ENCODE measurements at regions not wholly inside any gene's neighbourhood (a gene's known extent, or its start where the extent isn't known, plus 50 kb on each side); places are given as distances from the start of the nearest gene placed in this dataset.

- no peak overlapping the region for H3K4me3 ChIP-seq (ENCODE audit: low read length)
- no peak overlapping the region for H2AFZ ChIP-seq (ENCODE audit: low read length)
These were observed 125.4 kb upstream of the USP25 start for GRCh38 chr21:15604413-15604812.

GRCh38 chr21:15614766-15615165 is 115.0 kb upstream of the USP25 start:
- Histone ChIP-seq H3K27ac (ENCODE audit: low read length) (no peak overlapping the region), H3K4me2 (ENCODE audit: low read depth, low read length, poor library complexity, severe bottlenecking) (no peak overlapping the region), H3K9me3 (ENCODE audit: low read length) (no peaks in the 10 kb centered on the region), H4K20me1 (ENCODE audit: insufficient read depth, low read depth, low read length) (no peaks in the 10 kb centered on the region), H3K79me2 (ENCODE audit: low read length) (no peaks in the 10 kb centered on the region), H3K9me2 (replicated peaks; ENCODE audit: insufficient read depth, low read length) (no peaks in the 10 kb centered on the region), H3K27me3 (ENCODE audit: low read length) (no peaks in the 10 kb centered on the region), H3K36me3 (ENCODE audit: insufficient read depth, low read length) (no peaks in the 10 kb centered on the region), H3K4me1 (ENCODE audit: low read length) (no peaks in the 10 kb centered on the region), H3K9ac (ENCODE audit: low read length) (no peak overlapping the region), H2AFZ (ENCODE audit: low read length) (no peak overlapping the region), H3K4me3 (ENCODE audit: low read length) (no peak overlapping the region)
- no peak for DNase-seq

More at GRCh38 chr21:15604413-15604812, 125.4 kb upstream of the USP25 start:
- H3K9ac ChIP-seq (ENCODE audit: low read length), result no peak overlapping the region
- H3K4me2 ChIP-seq (ENCODE audit: low read depth, low read length, poor library complexity, severe bottlenecking), result no peak overlapping the region
- no peaks in the 10 kb centered on the region for H3K36me3 ChIP-seq (ENCODE audit: insufficient read depth, low read length)
- H3K9me2 ChIP-seq (replicated peaks; ENCODE audit: insufficient read depth, low read length), result no peaks in the 10 kb centered on the region
- no peak for DNase-seq
- no peaks in the 10 kb centered on the region for H3K9me3 ChIP-seq (ENCODE audit: low read length)
- no peaks in the 10 kb centered on the region for H3K4me1 ChIP-seq (ENCODE audit: low read length)
- H3K27me3 ChIP-seq (ENCODE audit: low read length), result no peaks in the 10 kb centered on the region
- no peaks in the 10 kb centered on the region for H3K79me2 ChIP-seq (ENCODE audit: low read length)
- no peaks in the 10 kb centered on the region for H4K20me1 ChIP-seq (ENCODE audit: insufficient read depth, low read depth, low read length)
- H3K27ac ChIP-seq (ENCODE audit: low read length), result no peak overlapping the region

GRCh38 chr21:15616864-15617574 is 112.8 kb upstream of the USP25 start:
- H3K9me3 ChIP-seq (ENCODE audit: low read length), result no peaks in the 10 kb centered on the region
- H3K36me3 ChIP-seq (ENCODE audit: insufficient read depth, low read length), result no peaks in the 10 kb centered on the region
- H4K20me1 ChIP-seq (ENCODE audit: insufficient read depth, low read depth, low read length), result no peaks in the 10 kb centered on the region
- H3K27me3 ChIP-seq (ENCODE audit: low read length), result no peaks in the 10 kb centered on the region
- H3K79me2 ChIP-seq (ENCODE audit: low read length), result no peaks in the 10 kb centered on the region
- no peak overlapping the region for H3K4me3 ChIP-seq (ENCODE audit: low read length)
- H3K4me1 ChIP-seq (ENCODE audit: low read length), result no peaks in the 10 kb centered on the region
- H3K9ac ChIP-seq (ENCODE audit: low read length), result no peak overlapping the region
- no peak for DNase-seq
- H2AFZ ChIP-seq (ENCODE audit: low read length), result no peak overlapping the region
- no peaks in the 10 kb centered on the region for H3K9me2 ChIP-seq (replicated peaks; ENCODE audit: insufficient read depth, low read length)
- no peak overlapping the region for H3K4me2 ChIP-seq (ENCODE audit: low read depth, low read length, poor library complexity, severe bottlenecking)
- no peak overlapping the region for H3K27ac ChIP-seq (ENCODE audit: low read length)

- Histone ChIP-seq H3K27ac (ENCODE audit: low read length) (no peak overlapping the region), H2AFZ (ENCODE audit: low read length) (no peak overlapping the region), H3K4me3 (ENCODE audit: low read length) (no peak overlapping the region), H3K9ac (ENCODE audit: low read length) (no peak overlapping the region), H3K36me3 (ENCODE audit: insufficient read depth, low read length) (no peaks in the 10 kb centered on the region), H3K9me2 (replicated peaks; ENCODE audit: insufficient read depth, low read length) (no peaks in the 10 kb centered on the region), H3K79me2 (ENCODE audit: low read length) (no peaks in the 10 kb centered on the region), H4K20me1 (ENCODE audit: insufficient read depth, low read depth, low read length) (no peaks in the 10 kb centered on the region), H3K9me3 (ENCODE audit: low read length) (no peaks in the 10 kb centered on the region), H3K4me1 (ENCODE audit: low read length) (no peaks in the 10 kb centered on the region), H3K27me3 (ENCODE audit: low read length) (no peaks in the 10 kb centered on the region), H3K4me2 (ENCODE audit: low read depth, low read length, poor library complexity, severe bottlenecking) (no peak overlapping the region)
- DNase-seq, result no peak
These were observed 111.8 kb upstream of the USP25 start for GRCh38 chr21:15617964-15618363.

GRCh38 chr21:15620892-15621291 is 108.9 kb upstream of the USP25 start:
- no peak overlapping the region for H3K9ac ChIP-seq (ENCODE audit: low read length)
- H3K27ac ChIP-seq (ENCODE audit: low read length), result no peak overlapping the region
- H3K4me1 ChIP-seq (ENCODE audit: low read length), result no peaks in the 10 kb centered on the region
- H2AFZ ChIP-seq (ENCODE audit: low read length), result no peak overlapping the region
- no peaks in the 10 kb centered on the region for H3K36me3 ChIP-seq (ENCODE audit: insufficient read depth, low read length)
- H3K4me3 ChIP-seq (ENCODE audit: low read length), result no peak overlapping the region
- no peak overlapping the region for H3K4me2 ChIP-seq (ENCODE audit: low read depth, low read length, poor library complexity, severe bottlenecking)
- H3K9me3 ChIP-seq (ENCODE audit: low read length), result no peaks in the 10 kb centered on the region
- no peaks in the 10 kb centered on the region for H3K79me2 ChIP-seq (ENCODE audit: low read length)
- no peaks in the 10 kb centered on the region for H3K27me3 ChIP-seq (ENCODE audit: low read length)
- H4K20me1 ChIP-seq (ENCODE audit: insufficient read depth, low read depth, low read length), result no peaks in the 10 kb centered on the region
- no peak for DNase-seq
- H3K9me2 ChIP-seq (replicated peaks; ENCODE audit: insufficient read depth, low read length), result no peaks in the 10 kb centered on the region

- Histone ChIP-seq H3K4me1 (ENCODE audit: low read length) (no peaks in the 10 kb centered on the region), H3K27ac (ENCODE audit: low read length) (no peak overlapping the region), H3K36me3 (ENCODE audit: insufficient read depth, low read length) (no peaks in the 10 kb centered on the region), H3K9me2 (replicated peaks; ENCODE audit: insufficient read depth, low read length) (no peaks in the 10 kb centered on the region), H3K9ac (ENCODE audit: low read length) (no peak overlapping the region), H3K4me3 (ENCODE audit: low read length) (no peak overlapping the region), H3K27me3 (ENCODE audit: low read length) (no peaks in the 10 kb centered on the region), H3K4me2 (ENCODE audit: low read depth, low read length, poor library complexity, severe bottlenecking) (no peak overlapping the region), H3K79me2 (ENCODE audit: low read length) (no peaks in the 10 kb centered on the region), H2AFZ (ENCODE audit: low read length) (no peak overlapping the region), H3K9me3 (ENCODE audit: low read length) (no peaks in the 10 kb centered on the region), H4K20me1 (ENCODE audit: insufficient read depth, low read depth, low read length) (no peaks in the 10 kb centered on the region)
- DNase-seq, result no peak
These were observed 105.1 kb upstream of the USP25 start for GRCh38 chr21:15624646-15625045.

GRCh38 chr21:15625363-15625762 is 104.4 kb upstream of the USP25 start:
- Histone ChIP-seq H4K20me1 (ENCODE audit: insufficient read depth, low read depth, low read length) (no peaks in the 10 kb centered on the region), H3K4me3 (ENCODE audit: low read length) (no peak overlapping the region), H2AFZ (ENCODE audit: low read length) (no peak overlapping the region), H3K36me3 (ENCODE audit: insufficient read depth, low read length) (no peaks in the 10 kb centered on the region), H3K27ac (ENCODE audit: low read length) (no peak overlapping the region), H3K9me3 (ENCODE audit: low read length) (no peaks in the 10 kb centered on the region), H3K27me3 (ENCODE audit: low read length) (no peaks in the 10 kb centered on the region), H3K4me2 (ENCODE audit: low read depth, low read length, poor library complexity, severe bottlenecking) (no peak overlapping the region), H3K9ac (ENCODE audit: low read length) (no peak overlapping the region), H3K4me1 (ENCODE audit: low read length) (no peaks in the 10 kb centered on the region), H3K9me2 (replicated peaks; ENCODE audit: insufficient read depth, low read length) (no peaks in the 10 kb centered on the region), H3K79me2 (ENCODE audit: low read length) (no peaks in the 10 kb centered on the region)
- no peak for DNase-seq

GRCh38 chr21:15626031-15626430 is 103.8 kb upstream of the USP25 start:
- H3K27me3 ChIP-seq (ENCODE audit: low read length), result no peaks in the 10 kb centered on the region
- no peak overlapping the region for H2AFZ ChIP-seq (ENCODE audit: low read length)
- H3K36me3 ChIP-seq (ENCODE audit: insufficient read depth, low read length), result no peaks in the 10 kb centered on the region
- no peaks in the 10 kb centered on the region for H3K9me2 ChIP-seq (replicated peaks; ENCODE audit: insufficient read depth, low read length)
- no peak overlapping the region for H3K9ac ChIP-seq (ENCODE audit: low read length)
- no peak for DNase-seq
- H3K9me3 ChIP-seq (ENCODE audit: low read length), result no peaks in the 10 kb centered on the region
- no peak overlapping the region for H3K4me3 ChIP-seq (ENCODE audit: low read length)
- H4K20me1 ChIP-seq (ENCODE audit: insufficient read depth, low read depth, low read length), result no peaks in the 10 kb centered on the region
- H3K4me2 ChIP-seq (ENCODE audit: low read depth, low read length, poor library complexity, severe bottlenecking), result no peak overlapping the region
- H3K79me2 ChIP-seq (ENCODE audit: low read length), result no peaks in the 10 kb centered on the region
- H3K4me1 ChIP-seq (ENCODE audit: low read length), result no peaks in the 10 kb centered on the region
- H3K27ac ChIP-seq (ENCODE audit: low read length), result no peak overlapping the region

Measured in Karpas-422 (cell line).